Osteocyte (in vitro differentiated cells): ENCODE measurements at regions not wholly inside any gene's neighbourhood (a gene's known extent, or its start where the extent isn't known, plus 50 kb on each side); places are given as distances from the start of the nearest gene placed in this dataset.

Experiments used
- DNase-seq: peaks from one replicate; pipeline ENCODE4 v3.0.0; 2021; ENCODE audit warnings: mixed read lengths; ENCODE audit not compliant: unreplicated experiment; ENCODE audit errors: extremely low spot score
- H3K27ac Mint-ChIP-seq: one replicate; pipeline ENCODE4 v1.8.0; 2021; ENCODE audit warnings: mild to moderate bottlenecking, mixed read lengths; ENCODE audit not compliant: unreplicated experiment
- H3K27me3 Mint-ChIP-seq: one replicate; pipeline ENCODE4 v1.8.0; 2021; ENCODE audit warnings: mixed read lengths; ENCODE audit not compliant: unreplicated experiment
- H3K36me3 Mint-ChIP-seq: one replicate; pipeline ENCODE4 v1.8.0; 2021; ENCODE audit warnings: mixed read lengths; ENCODE audit not compliant: unreplicated experiment
- H3K4me1 Mint-ChIP-seq: one replicate; pipeline ENCODE4 v1.8.0; 2021; ENCODE audit warnings: mixed read lengths; ENCODE audit not compliant: unreplicated experiment
- H3K4me3 Mint-ChIP-seq: one replicate; pipeline ENCODE4 v1.8.0; 2021; ENCODE audit warnings: mild to moderate bottlenecking, moderate library complexity, mixed read lengths; ENCODE audit not compliant: unreplicated experiment
- H3K9me3 Mint-ChIP-seq: one replicate; pipeline ENCODE4 v1.8.0; 2021; ENCODE audit warnings: mixed read lengths; ENCODE audit not compliant: unreplicated experiment
- TF ChIP-seq, protein P1 (sequence below): fragments of 200-600 bp; sonication (generic); IDR thresholded peaks from 2 replicates; pipeline ENCODE4 v1.5.0; 2021; ENCODE audit warnings: antibody characterized with exemption, mild to moderate bottlenecking, moderate library complexity

DNA sequence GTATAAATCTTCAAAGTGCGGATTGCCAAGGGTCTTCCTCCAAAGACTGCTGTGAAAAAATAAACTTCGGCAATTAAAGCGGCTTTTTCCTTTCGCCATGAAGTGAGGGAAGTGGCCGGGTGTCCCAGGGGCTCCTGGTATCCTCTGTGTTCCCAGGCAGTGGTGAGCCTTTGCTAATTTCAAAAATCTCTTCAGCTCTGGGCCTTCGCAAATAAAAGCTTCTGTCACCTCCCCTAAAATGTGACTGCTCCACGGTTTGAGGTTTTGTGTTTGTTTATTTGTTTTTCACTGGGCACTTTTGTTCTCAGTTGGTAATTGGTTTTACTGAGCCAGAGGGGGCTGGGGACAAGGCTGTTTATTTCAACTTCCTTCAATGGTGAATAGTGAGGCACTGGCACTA is 270.1 kb upstream of the POU3F3 start:
- no peaks in the 10 kb centered on the region for H3K9me3 Mint-ChIP-seq
- no peak for DNase-seq
- H3K4me3 Mint-ChIP-seq = no peak overlapping the region
- no peaks in the 10 kb centered on the region for H3K4me1 Mint-ChIP-seq
- TF ChIP-seq, protein P1, sequence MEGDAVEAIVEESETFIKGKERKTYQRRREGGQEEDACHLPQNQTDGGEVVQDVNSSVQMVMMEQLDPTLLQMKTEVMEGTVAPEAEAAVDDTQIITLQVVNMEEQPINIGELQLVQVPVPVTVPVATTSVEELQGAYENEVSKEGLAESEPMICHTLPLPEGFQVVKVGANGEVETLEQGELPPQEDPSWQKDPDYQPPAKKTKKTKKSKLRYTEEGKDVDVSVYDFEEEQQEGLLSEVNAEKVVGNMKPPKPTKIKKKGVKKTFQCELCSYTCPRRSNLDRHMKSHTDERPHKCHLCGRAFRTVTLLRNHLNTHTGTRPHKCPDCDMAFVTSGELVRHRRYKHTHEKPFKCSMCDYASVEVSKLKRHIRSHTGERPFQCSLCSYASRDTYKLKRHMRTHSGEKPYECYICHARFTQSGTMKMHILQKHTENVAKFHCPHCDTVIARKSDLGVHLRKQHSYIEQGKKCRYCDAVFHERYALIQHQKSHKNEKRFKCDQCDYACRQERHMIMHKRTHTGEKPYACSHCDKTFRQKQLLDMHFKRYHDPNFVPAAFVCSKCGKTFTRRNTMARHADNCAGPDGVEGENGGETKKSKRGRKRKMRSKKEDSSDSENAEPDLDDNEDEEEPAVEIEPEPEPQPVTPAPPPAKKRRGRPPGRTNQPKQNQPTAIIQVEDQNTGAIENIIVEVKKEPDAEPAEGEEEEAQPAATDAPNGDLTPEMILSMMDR = no peak
- H3K27me3 Mint-ChIP-seq = peaks cover 30% of the 10 kb centered on the region
- H3K36me3 Mint-ChIP-seq = no peaks in the 10 kb centered on the region
- no peak overlapping the region for H3K27ac Mint-ChIP-seq

DNA sequence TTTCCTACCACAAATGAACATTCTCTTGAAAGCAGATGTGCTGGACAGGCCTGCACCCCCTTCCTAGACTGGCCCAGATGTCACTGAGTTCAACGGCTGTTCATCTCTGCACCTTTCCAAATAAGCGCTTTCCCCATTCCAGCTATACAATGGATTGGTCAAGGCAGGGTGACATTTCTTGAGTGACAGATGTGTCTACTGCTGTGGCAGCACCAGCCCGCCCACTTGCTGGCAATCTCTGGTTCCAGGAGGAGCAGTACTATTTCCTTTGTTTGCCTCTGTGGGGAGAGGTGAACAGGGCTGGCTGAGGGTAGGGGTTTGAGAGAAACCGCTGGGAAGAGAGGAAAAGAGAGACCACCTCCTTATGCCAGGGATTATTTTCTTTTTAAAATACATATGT is 269.5 kb upstream of the POU3F3 start:
- Mint-ChIP-seq H3K27me3 (peaks cover 30% of the 10 kb centered on the region), H3K4me3 (no peak overlapping the region), H3K4me1 (no peaks in the 10 kb centered on the region), H3K36me3 (no peaks in the 10 kb centered on the region), H3K27ac (no peak overlapping the region), H3K9me3 (no peaks in the 10 kb centered on the region)
- TF ChIP-seq, protein P1 = no peak
- DNase-seq = no peak

DNA sequence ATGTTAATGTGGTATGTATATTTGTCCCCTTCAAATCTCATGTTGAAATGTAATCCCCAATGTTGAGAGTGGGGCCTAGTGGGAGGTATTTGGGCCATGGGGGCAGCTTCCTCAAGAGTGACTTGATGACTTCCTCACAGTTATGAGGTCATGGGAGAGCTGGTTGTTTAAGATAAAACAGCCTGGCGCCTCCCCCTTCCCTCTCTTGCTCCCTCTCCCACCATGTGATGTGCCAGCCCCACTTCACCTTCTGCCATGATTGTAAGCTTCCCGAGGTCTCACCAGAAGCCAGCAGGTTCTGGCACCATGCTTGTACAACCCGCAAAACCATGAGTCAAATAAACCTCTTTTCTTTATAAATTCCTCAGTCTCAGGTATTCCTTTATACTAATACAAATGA is 258.3 kb upstream of the POU3F3 start:
- no peaks in the 10 kb centered on the region for H3K4me1 Mint-ChIP-seq
- DNase-seq = no peak
- TF ChIP-seq, protein P1 = no peak
- H3K9me3 Mint-ChIP-seq = peaks cover 17% of the 10 kb centered on the region
- no peak overlapping the region for H3K27ac Mint-ChIP-seq
- H3K27me3 Mint-ChIP-seq = peaks cover 11% of the 10 kb centered on the region
- no peaks in the 10 kb centered on the region for H3K36me3 Mint-ChIP-seq
- H3K4me3 Mint-ChIP-seq = no peak overlapping the region

DNA sequence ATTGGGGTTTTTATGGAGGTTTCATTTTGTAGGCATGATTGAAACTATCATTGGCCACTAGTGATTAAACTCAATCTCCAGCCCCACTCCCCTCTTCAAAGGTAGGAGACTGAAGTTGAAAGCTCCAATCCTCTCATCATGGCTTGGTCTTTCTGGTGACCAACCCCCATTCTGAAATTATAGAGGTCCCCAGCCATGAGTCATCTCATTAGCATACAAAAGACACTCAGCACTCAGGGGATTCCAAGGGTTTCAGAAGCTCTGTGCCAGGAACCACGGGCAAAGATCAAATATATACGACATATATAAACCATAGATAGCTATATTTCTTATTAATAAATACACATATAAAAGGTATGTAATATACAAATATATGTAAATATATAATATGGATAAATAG is 256.0 kb upstream of the POU3F3 start:
- Mint-ChIP-seq H3K4me3 (no peak overlapping the region), H3K36me3 (no peaks in the 10 kb centered on the region), H3K9me3 (peaks cover 13% of the 10 kb centered on the region), H3K27me3 (peaks cover 17% of the 10 kb centered on the region), H3K27ac (no peak overlapping the region), H3K4me1 (no peaks in the 10 kb centered on the region)
- TF ChIP-seq, protein P1 = no peak
- DNase-seq = no peak

DNA sequence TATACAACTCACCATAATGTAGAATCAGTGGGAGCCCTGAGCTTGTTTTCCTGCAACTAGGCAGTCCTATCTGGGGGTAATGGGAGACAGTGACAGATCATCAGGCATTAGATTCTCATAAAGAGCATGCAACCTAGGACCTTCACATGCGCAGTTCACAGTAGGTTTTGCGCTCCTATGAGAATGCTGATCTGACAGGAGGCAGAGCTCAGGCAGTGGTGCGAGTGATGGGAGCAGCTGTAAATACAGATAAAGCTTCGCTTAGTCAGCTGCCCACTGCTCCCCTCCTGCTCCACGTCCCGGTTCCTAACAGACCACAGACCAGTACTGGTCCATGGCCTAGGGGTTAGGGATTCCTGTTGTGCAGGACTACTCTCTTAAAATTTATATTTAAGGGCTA is 255.3 kb upstream of the POU3F3 start:
- H3K4me3 Mint-ChIP-seq = no peak overlapping the region
- TF ChIP-seq, protein P1 = no peak
- no peaks in the 10 kb centered on the region for H3K36me3 Mint-ChIP-seq
- H3K27me3 Mint-ChIP-seq = peaks cover 17% of the 10 kb centered on the region
- no peak for DNase-seq
- H3K27ac Mint-ChIP-seq = no peak overlapping the region
- peaks cover 13% of the 10 kb centered on the region for H3K9me3 Mint-ChIP-seq
- H3K4me1 Mint-ChIP-seq = no peaks in the 10 kb centered on the region
